H1 (cell line): ENCODE measurements at regions not wholly inside any gene's neighbourhood (a gene's known extent, or its start where the extent isn't known, plus 50 kb on each side); places are given as distances from the start of the nearest gene placed in this dataset.

Experiments
- CTCF ChIA-PET: fragments of 300-600 bp; sonication (Branson Sonifier 250); formaldehyde crosslinking; loops from one replicate; lab custom pipeline; 2021; ENCODE audit not compliant: partially characterized antibody; lab: Charles Lee
- POLR2A ChIA-PET: fragments of 300-600 bp; sonication (Branson Sonifier 250); formaldehyde crosslinking; loops from one replicate; lab custom pipeline; 2021; ENCODE audit warnings: inconsistent platforms; ENCODE audit not compliant: partially characterized antibody; lab: Charles Lee
- DNase-seq, 2 experiments: peaks; one replicate each; pipeline versions ENCODE4 v3.0.0 to v3.0.0-alpha.2; 2010 to 2022; ENCODE audit warnings: low spot score in 2 of 2, low read depth in 1 of 2, mixed read lengths in 1 of 2
- FAIRE-seq: peaks from 2 replicates; lab custom pipeline; 2011; peaks lifted over from hg19 to GRCh38; lab: Jason Lieb, UNC
- H2AFZ ChIP-seq: 2 replicates; pipeline ENCODE4 v1.8.1; 2012; ENCODE audit warnings: low read length, inconsistent platforms
- H2AK5ac ChIP-seq: 2 replicates; pipeline ENCODE4 v1.6.1; 2013; ENCODE audit warnings: low read depth, low read length
- H2BK120ac ChIP-seq: replicated peaks from 2 replicates; pipeline ENCODE3; 2013; ENCODE audit warnings: low read depth, low read length, inconsistent platforms
- H2BK12ac ChIP-seq: 2 replicates; pipeline ENCODE4 v1.6.1; 2013; ENCODE audit warnings: low read depth, low read length
- H2BK15ac ChIP-seq: 2 replicates; pipeline ENCODE4 v1.6.1; 2013; ENCODE audit warnings: low read length
- H2BK20ac ChIP-seq: 2 replicates; pipeline ENCODE4 v1.6.1; 2013; ENCODE audit warnings: low read length
- H2BK5ac ChIP-seq: 2 replicates; pipeline ENCODE4 v1.6.1; 2013; ENCODE audit warnings: low read depth, low read length
- H3K14ac ChIP-seq: 2 replicates; pipeline ENCODE4 v1.6.1; 2013; ENCODE audit warnings: inconsistent platforms; ENCODE audit not compliant: insufficient read length
- H3K18ac ChIP-seq: 2 replicates; pipeline ENCODE4 v1.6.1; 2013; ENCODE audit warnings: low read length; ENCODE audit errors: extremely low read depth
- H3K23ac ChIP-seq: 2 replicates; pipeline ENCODE4 v1.6.1; 2013; ENCODE audit warnings: inconsistent platforms; ENCODE audit not compliant: insufficient read length
- H3K23me2 ChIP-seq: 2 replicates; pipeline ENCODE4 v1.6.1; 2013; ENCODE audit warnings: low read depth, low read length
- H3K27ac ChIP-seq: 2 replicates; pipeline ENCODE4 v1.6.1; 2011; ENCODE audit warnings: low read depth, low read length, inconsistent platforms
- H3K27me3 ChIP-seq, 4 experiments: replicated peaks in 1 of 4; 1 replicate in 1 of 4; 2 replicates in 3 of 4; pipeline versions ENCODE4 v1.6.1 to v1.8.1; 2011 to 2013; ENCODE audit warnings: low read length in 3 of 4, mild to moderate bottlenecking in 3 of 4, inconsistent platforms in 2 of 4, mixed read lengths in 2 of 4, moderate library complexity in 1 of 4; ENCODE audit not compliant: control insufficient read depth in 3 of 4, insufficient read depth in 3 of 4; ENCODE audit errors: extremely low read depth in 1 of 4
- H3K36me3 ChIP-seq, 4 experiments: 2 replicates each; pipeline versions ENCODE4 v1.6.1 to v1.8.1; 2011 to 2013; ENCODE audit warnings: mild to moderate bottlenecking in 4 of 4, low read length in 3 of 4, moderate library complexity in 2 of 4, control low read depth in 1 of 4, inconsistent platforms in 1 of 4; ENCODE audit not compliant: insufficient read depth in 4 of 4, control insufficient read depth in 2 of 4
- H3K4ac ChIP-seq: replicated peaks from 2 replicates; pipeline ENCODE3; 2013; ENCODE audit warnings: low read length, low read depth, mixed read lengths, inconsistent platforms; ENCODE audit not compliant: insufficient read length
- H3K4me1 ChIP-seq, 4 experiments: replicated peaks in 1 of 4; 1 replicate in 1 of 4; 2 replicates in 3 of 4; pipeline versions ENCODE4 v1.6.1 to v1.8.1; 2011 to 2013; ENCODE audit warnings: low read length in 3 of 4, inconsistent platforms in 2 of 4, mixed read lengths in 1 of 4; ENCODE audit not compliant: insufficient read depth in 4 of 4, control insufficient read depth in 3 of 4
- H3K4me2 ChIP-seq, 2 experiments: 2 replicates each; pipeline versions ENCODE4 v1.6.1 to v1.8.1; 2011 to 2013; ENCODE audit warnings: low read depth in 2 of 2, low read length in 2 of 2, control low read depth in 1 of 2, inconsistent platforms in 1 of 2, mild to moderate bottlenecking in 1 of 2; ENCODE audit not compliant: insufficient read depth in 1 of 2
- H3K4me3 ChIP-seq, 4 experiments: fragments of 200-600, 300-600 bp in 1 of 4; sonication (generic), shearing (Covaris generic), sonication (Bioruptor Twin) in 1 of 4; 2 replicates each; pipeline versions ENCODE4 v1.5.1 to v1.8.1; 2011 to 2016; ENCODE audit warnings: low read length in 4 of 4, low read depth in 3 of 4, control low read depth in 2 of 4, inconsistent platforms in 2 of 4, mild to moderate bottlenecking in 2 of 4, mixed read lengths in 1 of 4, moderate library complexity in 1 of 4; ENCODE audit not compliant: insufficient read depth in 2 of 4; ENCODE audit errors: extremely low read depth in 1 of 4
- H3K56ac ChIP-seq: replicated peaks from 2 replicates; pipeline ENCODE3; 2013; ENCODE audit warnings: low read depth, mild to moderate bottlenecking, mixed read lengths, low read length, inconsistent platforms; ENCODE audit not compliant: insufficient read length
- H3K79me1 ChIP-seq: 2 replicates; pipeline ENCODE4 v1.6.1; 2013; ENCODE audit warnings: low read depth, low read length, control low read depth
- H3K79me2 ChIP-seq, 2 experiments: 2 replicates each; pipeline versions ENCODE4 v1.6.1 to v1.8.1; 2012 to 2013; ENCODE audit warnings: low read length in 2 of 2, mild to moderate bottlenecking in 2 of 2, inconsistent platforms in 1 of 2; ENCODE audit not compliant: insufficient read depth in 2 of 2, control insufficient read depth in 1 of 2
- H3K9ac ChIP-seq, 4 experiments: replicated peaks in 1 of 4; 1 replicate in 1 of 4; 2 replicates in 3 of 4; pipeline versions ENCODE4 v1.6.1 to v1.8.1; 2011 to 2013; ENCODE audit warnings: low read depth in 3 of 4, low read length in 3 of 4, control low read depth in 2 of 4, mild to moderate bottlenecking in 2 of 4, moderate library complexity in 2 of 4, inconsistent platforms in 1 of 4; ENCODE audit errors: extremely low read depth in 1 of 4
- H3K9me3 ChIP-seq, 2 experiments: 2 replicates each; pipeline versions ENCODE4 v1.6.1 to v1.8.1; 2012 to 2013; ENCODE audit warnings: mild to moderate bottlenecking in 2 of 2, moderate library complexity in 2 of 2, control low read depth in 1 of 2, inconsistent platforms in 1 of 2, low read depth in 1 of 2, low read length in 1 of 2, mixed read lengths in 1 of 2; ENCODE audit not compliant: insufficient read depth in 2 of 2
- H4K20me1 ChIP-seq, 2 experiments: replicated peaks in 1 of 2; 2 replicates each; pipeline versions ENCODE3 to v1.8.1; 2011 to 2013; ENCODE audit warnings: inconsistent platforms in 2 of 2, low read length in 2 of 2, mild to moderate bottlenecking in 1 of 2; ENCODE audit not compliant: insufficient read depth in 2 of 2, control insufficient read depth in 1 of 2
- H4K5ac ChIP-seq: 2 replicates; pipeline ENCODE4 v1.6.1; 2013; ENCODE audit warnings: low read length, low read depth, mixed read lengths, inconsistent platforms; ENCODE audit not compliant: insufficient read length
- H4K8ac ChIP-seq: 2 replicates; pipeline ENCODE4 v1.8.0; 2013; ENCODE audit warnings: mild to moderate bottlenecking, moderate library complexity, low read length, inconsistent platforms; ENCODE audit not compliant: insufficient read depth; ENCODE audit errors: extremely low read depth
- H4K91ac ChIP-seq: replicated peaks from 2 replicates; pipeline ENCODE3; 2013; ENCODE audit warnings: low read length, mixed read lengths, inconsistent platforms; ENCODE audit not compliant: insufficient read length
- BRCA1 ChIP-seq: IDR thresholded peaks from 2 replicates; pipeline ENCODE4 v1.6.1; 2012; ENCODE audit warnings: low read depth, low read length, improper control_type of control experiment
- CHD2 ChIP-seq: IDR thresholded peaks from 2 replicates; pipeline ENCODE4 v1.6.1; 2012; ENCODE audit warnings: low read length, improper control_type of control experiment
- CTBP2 ChIP-seq: IDR thresholded peaks from 2 replicates; pipeline ENCODE4 v1.7.0; 2011; ENCODE audit warnings: borderline replicate concordance, mild to moderate bottlenecking, moderate library complexity, mixed read lengths, low read length; ENCODE audit not compliant: insufficient read depth, insufficient read length
- CTCF ChIP-seq, 3 experiments: IDR thresholded peaks; 1 replicate in 2 of 3; 2 replicates in 1 of 3; pipeline versions ENCODE4 v1.5.1 to v1.6.1; 2011; ENCODE audit warnings: low read length in 3 of 3, mild to moderate bottlenecking in 3 of 3, inconsistent platforms in 2 of 3, low read depth in 1 of 3, moderate library complexity in 1 of 3; ENCODE audit not compliant: insufficient read depth in 1 of 3; ENCODE audit errors: control extremely low read depth in 1 of 3
- EZH2 ChIP-seq: fragments of 200-600 bp; sonication (generic); IDR thresholded peaks from 2 replicates; pipeline ENCODE4 v1.7.1; 2012; ENCODE audit warnings: low read depth, mild to moderate bottlenecking, moderate library complexity, low read length, inconsistent platforms; ENCODE audit not compliant: severe bottlenecking
- HDAC6 ChIP-seq: IDR thresholded peaks from one replicate; pipeline ENCODE4 v1.7.1; 2012; ENCODE audit warnings: low read depth, mild to moderate bottlenecking, inconsistent platforms, low read length, moderate library complexity
- PHF8 ChIP-seq: fragments of 200-600 bp; sonication (generic); conservative IDR thresholded peaks from 2 replicates; pipeline ENCODE4 v1.7.1; 2012; ENCODE audit warnings: low read depth, mild to moderate bottlenecking, inconsistent platforms, low read length, moderate library complexity
- RFX5 ChIP-seq: IDR thresholded peaks from 2 replicates; pipeline ENCODE4 v1.6.1; 2011; ENCODE audit warnings: low read depth, low read length, improper control_type of control experiment, borderline replicate concordance
- SAP30 ChIP-seq: fragments of 300-600 bp; sonication (generic); IDR thresholded peaks from 2 replicates; pipeline ENCODE4 v1.7.1; 2012; ENCODE audit warnings: low read length, moderate library complexity, mild to moderate bottlenecking, inconsistent platforms; ENCODE audit not compliant: insufficient read depth, insufficient replicate concordance
- SP2 ChIP-seq: IDR thresholded peaks from 2 replicates; pipeline ENCODE4 v1.6.1; 2012; ENCODE audit warnings: mild to moderate bottlenecking, low read length, inconsistent platforms
- SUZ12 ChIP-seq: fragments of 200-600 bp; sonication (generic); IDR thresholded peaks from 2 replicates; pipeline ENCODE4 v1.6.1; 2012; ENCODE audit warnings: mild to moderate bottlenecking, inconsistent platforms, low read length, moderate library complexity, mixed read lengths
- TEAD4 ChIP-seq: IDR thresholded peaks from 2 replicates; pipeline ENCODE4 v1.6.1; 2012; ENCODE audit warnings: low read depth, low read length, inconsistent platforms, mixed read lengths

- Histone ChIP-seq H2AFZ (no peak overlapping the region), H4K5ac (no peak overlapping the region), H3K27ac (no peak overlapping the region), H2BK12ac (no peak overlapping the region), H2BK120ac (no peak overlapping the region), H3K4me2 (no peak overlapping the region), H2BK20ac (no peak overlapping the region), H3K56ac (no peak overlapping the region), H3K9me3 (no peaks in the 10 kb centered on the region), H3K23ac (no peak overlapping the region), H3K14ac (no peak overlapping the region), H3K4ac (no peak overlapping the region), H3K27me3 (no peaks in the 10 kb centered on the region), H2BK15ac (no peak overlapping the region), H3K4me1 (no peaks in the 10 kb centered on the region), H3K9ac (no peak overlapping the region), H3K23me2 (0 out of 2 replicates have a peak, but pooled peaks cover 2% of the 10 kb centered on the region), H4K8ac (no peak overlapping the region), H3K79me2 (no peaks in the 10 kb centered on the region), H3K36me3 (no peaks in the 10 kb centered on the region), H3K4me3 (no peak overlapping the region), H3K79me1 (no peaks in the 10 kb centered on the region), H3K18ac (no peak overlapping the region), H2BK5ac (no peak overlapping the region), H4K91ac (no peak overlapping the region), H2AK5ac (no peak overlapping the region), H4K20me1 (no peaks in the 10 kb centered on the region)
- POLR2A ChIA-PET = no interaction called here
- CTCF ChIA-PET = interaction anchor here (0.9 kb wide), 1 partner anchor 49 kb away, joined by 3 read pairs; no protein-coding TSS in a partner anchor
- no peak for DNase-seq
- FAIRE-seq = no peak
- TF ChIP-seq TEAD4 (no peak), HDAC6 (no peak), RFX5 (no peak), CHD2 (no peak), BRCA1 (no peak), SAP30 (no peak), CTCF (IDR thresholded peaks at IDR 0.05; ENCODE audit: control extremely low read depth in 1 of 3, insufficient read depth in 1 of 3, low read depth in 1 of 3, low read length in 3 of 3) (no peak), EZH2 (no peak), SUZ12 (no peak), CTBP2 (no peak), SP2 (no peak), PHF8 (no peak)
These were observed 205.1 kb downstream of the CHIC2 start for GRCh38 chr4:53859305-53859704.
